Transverse colon (tissue), 4 donors: ENCODE measurements at regions not wholly inside any gene's neighbourhood (a gene's known extent, or its start where the extent isn't known, plus 50 kb on each side); places are given as distances from the start of the nearest gene placed in this dataset.

Source experiments
- DNase-seq: peaks from one replicate; pipeline ENCODE4 v3.0.0-alpha.2; 2019
- H3K27ac ChIP-seq, 4 donors: fragments of 200-600 bp; sonication (generic); 2 replicates each; pipeline ENCODE4 v1.5.1; 2016 to 2018; ENCODE audit warnings: inconsistent platforms in 4 of 4
- H3K27me3 ChIP-seq: fragments of 200-600 bp; sonication (generic); 2 replicates; pipeline ENCODE4 v1.5.1; 2017; ENCODE audit warnings: inconsistent platforms
- H3K36me3 ChIP-seq, 4 donors: fragments of 200-600 bp; sonication (generic); 2 replicates each; pipeline ENCODE4 v1.5.1; 2017 to 2019; ENCODE audit warnings: inconsistent platforms in 4 of 4
- H3K4me1 ChIP-seq, 4 donors: fragments of 200-600 bp; sonication (generic); 2 replicates each; pipeline ENCODE4 v1.5.1; 2017 to 2020; ENCODE audit warnings: inconsistent platforms in 4 of 4
- H3K4me3 ChIP-seq, 4 donors: fragments of 200-600 bp; sonication (generic); 1 replicate in 1 of 4; 2 replicates in 3 of 4; pipeline versions ENCODE4 v1.5.1 to v1.6.1; 2017 to 2019; ENCODE audit warnings: inconsistent platforms in 4 of 4
- H3K9me3 ChIP-seq, 2 donors: fragments of 200-600 bp; sonication (generic); 2 replicates each; pipeline ENCODE4 v1.5.1; 2017 to 2019; ENCODE audit warnings: inconsistent platforms in 2 of 2
- EP300 ChIP-seq: sonication (generic); formaldehyde crosslinking; IDR thresholded peaks from one replicate; pipeline ENCODE4 v1.6.1; 2017; ENCODE audit warnings: antibody characterized with exemption, low read depth
- POLR2A ChIP-seq: fragments of 450-650 bp; IDR thresholded peaks from one replicate; pipeline ENCODE4 v1.6.1; 2016; ENCODE audit warnings: antibody characterized with exemption, mild to moderate bottlenecking, moderate library complexity
- POLR2AphosphoS5 ChIP-seq, 3 donors: sonication (generic); formaldehyde crosslinking; IDR thresholded peaks; one replicate each; pipeline ENCODE4 v1.6.1; 2016; ENCODE audit warnings: antibody characterized with exemption in 3 of 3
- WGBS, 2 donors: methylation state at CpG; one replicate each; pipeline ENCODE4 v1.1.5; 2018; ENCODE audit warnings: low coverage in 1 of 2; 5-methylcytosine and 5-hydroxymethylcytosine counted together
- in situ Hi-C, 4 donors: fragments of 200-750 bp; cut with MboI; loops; one replicate each; pipeline versions ENCODE4 v1.15.0 to v1.15.1; 2017; ENCODE audit warnings: low sequenced_read_pairs in 3 of 4, low pct_ligation_motif_present in 1 of 4, low pct_unique_long_range_greater_than_20kb in 1 of 4
- intact Hi-C: fragments of 100-400 bp; cut with DNase I; formaldehyde crosslinking; loops from one replicate; pipeline ENCODE4 v1.15.1; 2023; ENCODE audit warnings: low total_unique reads
- TF ChIP-seq, protein P1 (sequence below), 5 experiments: fragments of 200-600 bp in 3 of 5; fragments of 450-650 bp in 2 of 5; sonication (generic) in 3 of 5; IDR thresholded peaks; 1 replicate in 2 of 5; 2 replicates in 3 of 5; pipeline ENCODE4 v1.5.1; 2016 to 2017; ENCODE audit warnings: antibody characterized with exemption in 5 of 5, inconsistent platforms in 3 of 5, mild to moderate bottlenecking in 2 of 5, moderate library complexity in 1 of 5

DNA sequence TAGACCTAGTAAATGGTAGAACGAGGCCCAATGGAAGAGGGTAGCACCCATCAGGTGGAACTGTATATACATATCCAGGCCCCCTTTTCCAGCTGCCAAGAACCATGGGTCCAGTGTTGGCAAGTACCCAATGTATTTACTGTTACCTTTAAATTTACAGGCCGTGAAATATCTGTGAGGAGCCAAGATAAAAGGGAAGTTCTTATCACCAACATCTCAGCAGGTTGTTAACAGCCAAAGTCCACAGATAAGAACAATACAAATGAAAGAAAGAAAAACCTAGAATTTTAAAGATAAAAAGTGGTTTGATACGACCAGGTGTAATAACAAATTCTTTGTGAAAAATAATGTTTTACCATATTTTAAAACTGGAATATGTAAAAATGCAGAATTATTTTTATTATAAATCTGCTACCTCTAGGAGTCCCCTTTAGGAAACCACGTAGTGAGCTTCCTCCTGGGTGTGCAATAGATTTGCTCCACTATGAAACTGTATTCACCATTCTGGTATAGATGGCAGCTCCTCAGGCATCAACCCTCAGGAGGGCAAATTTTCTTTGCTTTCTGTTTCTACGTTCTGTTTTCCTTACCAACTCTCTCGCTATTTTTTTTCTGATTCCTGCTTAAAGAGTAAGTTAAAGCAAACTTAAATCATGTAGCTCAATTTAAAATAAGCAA lies 292.2 kb upstream of the SLC10A2 start:
- Histone ChIP-seq H3K4me3 (no peak overlapping the region), H3K4me1 (peaks cover 0 to 17% (median 2%) of the 10 kb centered on the region in 4 donors), H3K27me3 (no peaks in the 10 kb centered on the region), H3K9me3 (no peaks in the 10 kb centered on the region), H3K36me3 (no peaks in the 10 kb centered on the region), H3K27ac (no peak overlapping the region)
- DNase-seq, result no peak
- WGBS, 2 donors, result 29 to 36% methylated on average over 6 of the region's 6 CpGs
- intact Hi-C loops (no loop called here), in situ Hi-C loops (no loop called here)
- TF ChIP-seq POLR2AphosphoS5 (IDR thresholded peaks at IDR 0.05) (no peak), EP300 (no peak), POLR2A (no peak)
- TF ChIP-seq, protein P1, sequence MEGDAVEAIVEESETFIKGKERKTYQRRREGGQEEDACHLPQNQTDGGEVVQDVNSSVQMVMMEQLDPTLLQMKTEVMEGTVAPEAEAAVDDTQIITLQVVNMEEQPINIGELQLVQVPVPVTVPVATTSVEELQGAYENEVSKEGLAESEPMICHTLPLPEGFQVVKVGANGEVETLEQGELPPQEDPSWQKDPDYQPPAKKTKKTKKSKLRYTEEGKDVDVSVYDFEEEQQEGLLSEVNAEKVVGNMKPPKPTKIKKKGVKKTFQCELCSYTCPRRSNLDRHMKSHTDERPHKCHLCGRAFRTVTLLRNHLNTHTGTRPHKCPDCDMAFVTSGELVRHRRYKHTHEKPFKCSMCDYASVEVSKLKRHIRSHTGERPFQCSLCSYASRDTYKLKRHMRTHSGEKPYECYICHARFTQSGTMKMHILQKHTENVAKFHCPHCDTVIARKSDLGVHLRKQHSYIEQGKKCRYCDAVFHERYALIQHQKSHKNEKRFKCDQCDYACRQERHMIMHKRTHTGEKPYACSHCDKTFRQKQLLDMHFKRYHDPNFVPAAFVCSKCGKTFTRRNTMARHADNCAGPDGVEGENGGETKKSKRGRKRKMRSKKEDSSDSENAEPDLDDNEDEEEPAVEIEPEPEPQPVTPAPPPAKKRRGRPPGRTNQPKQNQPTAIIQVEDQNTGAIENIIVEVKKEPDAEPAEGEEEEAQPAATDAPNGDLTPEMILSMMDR (IDR thresholded peaks at IDR 0.05), result no peak

DNA sequence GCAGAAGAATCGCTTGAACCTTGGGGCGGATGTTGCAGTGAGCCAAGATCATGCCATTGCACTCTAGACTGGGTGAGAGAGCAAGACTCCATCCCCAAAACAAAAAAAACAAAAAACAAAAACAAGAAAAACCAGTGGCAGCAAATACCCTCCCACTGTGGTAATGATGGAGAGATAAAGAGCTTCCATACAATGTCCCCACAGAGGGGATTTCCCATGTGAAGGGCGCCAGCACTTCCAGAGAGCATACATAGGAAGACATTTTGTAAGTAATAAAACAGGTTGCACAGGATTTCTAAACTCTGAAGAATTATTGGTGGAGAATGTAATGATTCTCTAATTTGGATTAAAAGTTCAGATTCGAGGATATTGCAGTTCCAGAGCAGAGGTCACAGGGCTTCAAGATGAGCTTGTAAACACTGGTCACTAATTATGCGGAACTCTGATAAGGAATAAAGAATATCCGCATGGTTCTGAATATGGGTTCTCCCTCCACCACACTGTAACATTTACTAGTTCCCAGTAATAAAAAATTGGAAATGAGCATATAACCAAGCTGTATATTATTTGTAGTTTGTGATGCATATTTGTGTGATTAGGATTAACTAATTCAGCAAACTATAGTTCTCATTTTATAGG lies 290.1 kb upstream of the SLC10A2 start:
- no peak overlapping the region for H3K27ac ChIP-seq
- DNase-seq, result no peak
- H3K27me3 ChIP-seq, result no peaks in the 10 kb centered on the region
- no peaks in the 10 kb centered on the region for H3K36me3 ChIP-seq
- H3K4me3 ChIP-seq, result no peak overlapping the region
- peaks cover 0 to 17% (median 2%) of the 10 kb centered on the region in 4 donors for H3K4me1 ChIP-seq
- intact Hi-C loops (no loop called here), in situ Hi-C loops (no loop called here)
- TF ChIP-seq, protein P1 (IDR thresholded peaks at IDR 0.05), result no peak
- TF ChIP-seq EP300, result no peak
- TF ChIP-seq POLR2A, result no peak
- TF ChIP-seq POLR2AphosphoS5 (IDR thresholded peaks at IDR 0.05), result no peak
- no peaks in the 10 kb centered on the region for H3K9me3 ChIP-seq
- 58 to 73% methylated on average over 3 to 6 of the region's 6 CpGs for WGBS, 2 donors

DNA sequence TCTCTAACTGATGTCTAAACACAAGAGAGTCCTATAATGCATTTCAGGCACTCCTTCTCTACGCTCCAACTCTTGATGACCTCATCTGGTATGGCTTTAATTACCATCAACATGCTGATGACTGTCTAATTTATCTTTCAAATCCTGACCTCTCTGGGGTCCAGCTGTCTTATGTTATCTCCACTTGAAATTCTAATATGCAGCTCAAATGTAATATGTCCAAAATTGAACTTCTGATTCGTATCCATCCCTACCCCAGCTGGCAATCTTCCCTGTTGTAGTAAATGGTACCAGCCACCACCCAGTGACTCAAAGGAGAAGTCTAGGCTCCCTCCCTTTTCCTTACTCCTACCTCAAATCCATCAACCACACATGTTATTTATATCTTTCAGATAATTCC lies 288.0 kb upstream of the SLC10A2 start:
- no peak overlapping the region for H3K27ac ChIP-seq
- H3K4me1 ChIP-seq, result peaks cover 0 to 21% (median 9%) of the 10 kb centered on the region in 4 donors
- H3K36me3 ChIP-seq, result no peaks in the 10 kb centered on the region
- no peak overlapping the region for H3K4me3 ChIP-seq
- intact Hi-C loops, result no loop called here
- no peaks in the 10 kb centered on the region for H3K27me3 ChIP-seq
- no peaks in the 10 kb centered on the region for H3K9me3 ChIP-seq
- TF ChIP-seq EP300 (no peak), POLR2AphosphoS5 (IDR thresholded peaks at IDR 0.05) (no peak), POLR2A (no peak)
- TF ChIP-seq, protein P1 (IDR thresholded peaks at IDR 0.05), result no peak
- in situ Hi-C loops, result no loop called here
- WGBS, 2 donors, result 58 to 61% methylated on average over 2 of the region's 2 CpGs
- DNase-seq, result no peak

DNA sequence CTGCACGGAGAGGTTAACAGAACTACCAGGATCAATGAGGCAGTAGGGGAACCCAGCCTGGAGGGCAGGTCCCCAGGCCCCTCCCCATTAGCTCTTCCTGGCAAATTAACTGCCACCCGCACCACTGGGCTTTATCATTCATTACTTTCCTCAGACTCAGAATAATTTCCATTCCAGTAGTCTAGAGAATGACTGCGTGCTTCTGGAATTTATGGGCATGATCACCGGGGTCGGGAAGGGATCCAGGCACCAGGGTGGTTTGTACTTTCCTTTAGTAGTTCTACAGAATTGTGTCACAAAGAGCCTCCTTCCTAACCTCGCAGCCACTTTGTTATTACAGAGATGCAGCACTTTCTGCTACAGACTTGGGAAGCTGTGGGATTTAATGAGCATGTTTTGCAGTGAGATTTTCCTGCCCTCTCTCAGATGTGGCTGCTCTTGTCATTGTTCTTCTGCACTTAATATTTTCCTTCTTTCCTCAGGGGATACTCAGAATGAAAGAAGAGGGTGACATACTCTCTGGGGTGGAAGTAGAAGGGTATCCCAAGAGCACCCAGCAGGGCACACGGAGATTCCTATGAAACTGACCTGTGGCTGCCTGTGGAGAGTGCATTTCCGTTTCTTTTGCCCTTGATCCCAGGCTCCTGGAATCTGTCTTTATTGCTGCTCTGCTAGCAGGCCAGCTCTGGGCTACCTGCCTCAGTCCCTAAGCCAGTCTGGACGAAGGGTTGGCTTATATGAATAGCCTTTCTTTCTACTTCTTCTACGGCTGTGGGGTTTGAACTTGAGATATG lies 285.0 kb upstream of the SLC10A2 start:
- Histone ChIP-seq H3K9me3 (no peaks in the 10 kb centered on the region), H3K27me3 (no peaks in the 10 kb centered on the region), H3K4me3 (no peak overlapping the region), H3K36me3 (no peaks in the 10 kb centered on the region), H3K27ac (no peak overlapping the region), H3K4me1 (peaks cover 0 to 11% (median 4%) of the 10 kb centered on the region in 4 donors)
- DNase-seq, result peak; percentile 10
- in situ Hi-C loops, result no loop called here
- 25 to 28% methylated on average over 3 to 10 of the region's 10 CpGs for WGBS, 2 donors
- no peak for TF ChIP-seq EP300
- TF ChIP-seq, protein P1 (IDR thresholded peaks at IDR 0.05), result no peak
- TF ChIP-seq POLR2AphosphoS5 (IDR thresholded peaks at IDR 0.05), result no peak
- TF ChIP-seq POLR2A, result no peak
- intact Hi-C loops, result no loop called here
